ENCODE measurements at regions not wholly inside any gene's neighbourhood (a gene's known extent, or its start where the extent isn't known, plus 50 kb on each side); places are given as distances from the start of the nearest gene placed in this dataset.

DNA sequence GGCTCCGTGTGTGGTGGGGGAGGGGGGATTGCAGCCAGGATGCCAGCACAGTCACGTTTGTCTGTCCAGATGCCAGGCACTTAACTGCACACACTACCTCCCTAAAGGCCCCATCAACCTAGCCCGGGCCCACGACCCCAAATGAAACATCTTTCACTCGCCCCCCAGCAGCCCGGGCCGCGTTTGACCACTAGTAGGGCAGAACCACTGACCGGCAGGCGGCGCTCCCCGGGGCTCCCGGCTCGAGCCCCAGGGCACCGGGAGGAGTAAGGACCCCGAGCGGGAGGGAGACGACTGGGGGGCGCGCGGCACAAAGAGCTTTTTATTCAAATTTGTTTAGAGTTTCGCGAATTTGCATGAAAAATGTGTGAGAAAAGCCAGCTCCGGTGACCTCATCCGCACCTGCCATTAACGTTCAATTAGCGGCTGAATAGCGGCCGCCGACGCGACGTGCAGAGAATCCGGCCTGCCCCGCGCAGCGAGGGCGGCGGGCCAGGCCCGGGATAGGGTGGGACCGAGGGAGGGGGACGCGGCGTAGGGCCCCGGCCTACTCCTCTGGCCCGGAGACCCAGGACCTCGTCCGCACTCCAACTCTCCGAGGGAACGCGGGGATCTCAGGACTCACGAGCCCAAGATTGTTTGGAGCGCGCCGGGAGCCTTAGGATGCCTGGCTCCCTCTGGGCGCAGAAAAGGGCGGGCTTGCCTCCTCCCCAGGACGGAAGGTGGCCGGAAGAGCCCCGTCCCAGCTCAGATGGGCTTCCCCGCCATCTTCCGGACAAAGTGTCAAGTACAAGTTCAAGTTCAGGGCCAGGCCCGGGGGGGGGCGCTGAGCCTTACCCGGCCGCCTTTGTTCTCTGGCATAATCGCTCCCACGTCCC is 64.9 kb upstream of the POLG start:
- DNase-seq (ENCODE audit: low spot score) = peak; percentile 66

DNA sequence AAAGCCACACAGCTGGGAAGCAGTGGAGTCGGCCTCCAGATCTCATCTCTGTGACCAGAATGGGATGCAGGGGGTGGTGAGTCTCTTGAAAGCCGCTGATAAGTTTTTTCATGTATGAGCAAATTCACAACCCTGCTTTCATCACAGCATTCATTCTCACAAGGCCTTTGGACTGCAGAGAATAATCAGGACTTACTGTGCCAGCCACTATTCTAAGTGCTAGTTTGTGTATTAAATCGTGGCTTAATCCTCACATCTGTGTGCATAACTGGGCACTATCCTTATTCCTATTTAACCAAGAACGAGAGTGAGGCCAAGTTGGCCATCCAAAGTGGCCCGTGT is 64.2 kb upstream of the POLG start:
- DNase-seq (ENCODE audit: low spot score) = no peak

GRCh38 chr15:89397653-89398023 is 63.0 kb upstream of the POLG start:
- DNase-seq (ENCODE audit: low spot score) = no peak

DNA sequence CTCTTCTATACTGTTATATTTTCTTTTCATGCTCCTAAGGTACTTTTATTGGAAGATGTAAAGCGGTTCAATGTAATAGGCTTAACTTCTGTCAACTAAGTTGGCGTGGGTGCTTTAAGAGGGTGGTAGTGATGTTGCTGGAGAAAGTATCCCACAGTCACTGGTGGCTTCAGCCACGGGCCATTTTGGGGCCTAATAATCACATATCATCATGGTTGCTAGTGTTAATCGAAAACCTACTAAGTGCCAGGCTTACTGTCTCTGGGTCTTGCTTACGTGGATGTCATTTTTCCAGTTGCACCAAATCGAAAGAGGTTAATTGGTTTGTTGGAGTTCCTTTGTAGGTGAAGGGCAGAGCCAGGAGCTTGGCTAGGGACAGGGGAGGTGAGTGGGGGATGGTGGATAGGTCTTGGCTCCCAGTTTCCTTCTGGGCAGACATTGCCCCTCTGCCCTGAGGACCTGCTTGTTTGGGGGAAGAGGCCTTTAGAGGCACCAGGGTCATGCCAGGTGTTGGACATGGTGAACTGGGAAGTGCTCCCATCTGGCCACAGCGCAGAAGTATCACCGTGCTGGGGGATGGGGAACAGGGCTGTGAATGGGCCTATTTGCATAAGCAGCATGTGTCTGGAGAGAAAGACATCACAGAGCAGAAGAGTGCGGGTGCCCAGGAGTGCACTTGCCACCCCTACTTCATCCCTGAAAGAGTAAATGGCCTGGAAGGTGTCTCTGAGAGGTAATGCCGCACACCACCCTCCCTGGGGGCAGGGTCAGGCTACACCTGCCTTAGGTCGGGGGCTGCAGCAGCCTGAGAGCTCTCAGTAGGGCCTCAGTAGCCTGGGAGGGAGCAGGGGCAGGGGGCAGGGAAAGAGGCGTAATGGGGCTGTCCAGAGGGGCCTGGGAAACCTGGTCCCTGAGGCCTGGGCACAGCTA is 62.4 kb upstream of the POLG start:
- no peak for DNase-seq (ENCODE audit: low spot score)

DNA sequence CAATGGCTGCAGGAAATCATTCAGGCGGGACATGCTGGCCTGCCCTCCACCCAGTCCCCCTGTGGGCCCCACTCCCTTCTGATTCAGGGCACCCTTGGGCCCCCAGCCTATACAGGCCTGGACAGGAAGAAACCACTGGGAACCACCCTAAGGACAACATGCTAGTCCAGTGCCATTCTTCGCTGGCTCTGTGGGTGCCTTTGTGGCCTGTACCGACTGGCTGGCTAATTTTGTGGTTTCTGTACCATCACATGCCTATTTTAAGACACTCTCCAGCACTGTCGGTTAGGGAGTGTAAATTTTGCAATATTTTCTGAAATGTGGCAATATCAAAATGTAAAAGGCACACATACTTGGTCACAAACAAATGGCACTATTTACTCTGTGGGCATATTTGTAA is 61.4 kb upstream of the POLG start:
- DNase-seq (ENCODE audit: low spot score) = no peak

DNA sequence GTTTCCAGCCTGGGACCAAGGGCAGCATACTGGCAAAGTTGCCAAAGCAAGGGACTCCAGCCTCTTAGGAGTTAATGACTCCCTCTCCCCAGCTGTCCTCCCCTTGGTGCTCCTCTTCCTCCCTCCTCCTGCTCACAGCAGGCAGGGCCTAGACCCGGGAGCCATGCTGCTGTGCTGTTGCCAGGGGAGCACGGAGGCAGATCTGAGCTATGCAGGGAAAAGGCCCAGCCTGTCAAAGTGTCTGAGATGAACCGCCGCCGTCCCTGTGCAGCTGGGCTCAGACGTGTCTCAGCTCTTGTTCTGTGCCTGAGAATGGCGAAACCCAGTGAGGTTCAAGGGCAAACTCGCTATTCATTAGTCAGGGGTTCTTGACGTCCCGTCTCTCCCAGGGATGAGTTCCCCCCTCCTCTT is 60.8 kb upstream of the POLG start:
- DNase-seq (ENCODE audit: low spot score) = no peak

DNA sequence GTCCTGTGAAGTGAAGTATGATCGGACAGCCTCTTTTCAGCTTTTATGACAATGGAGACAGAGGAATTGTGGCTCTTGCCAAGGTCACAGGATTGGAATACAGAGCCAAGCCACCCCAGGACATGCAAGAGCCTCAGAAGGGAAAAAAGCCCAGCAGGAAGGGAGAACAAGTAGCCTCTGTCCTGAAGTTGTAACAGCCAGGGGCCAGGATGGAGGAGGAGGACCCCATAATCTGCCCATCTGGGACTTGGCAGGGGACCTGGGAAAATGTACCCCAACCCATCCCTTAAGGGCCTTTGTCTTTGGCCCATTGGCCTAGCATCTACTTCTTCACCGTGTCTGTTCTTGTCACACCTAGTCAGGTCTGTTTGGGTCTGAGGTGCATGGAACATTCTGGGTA is 60.4 kb upstream of the POLG start:
- DNase-seq (ENCODE audit: low spot score) = no peak

DNA sequence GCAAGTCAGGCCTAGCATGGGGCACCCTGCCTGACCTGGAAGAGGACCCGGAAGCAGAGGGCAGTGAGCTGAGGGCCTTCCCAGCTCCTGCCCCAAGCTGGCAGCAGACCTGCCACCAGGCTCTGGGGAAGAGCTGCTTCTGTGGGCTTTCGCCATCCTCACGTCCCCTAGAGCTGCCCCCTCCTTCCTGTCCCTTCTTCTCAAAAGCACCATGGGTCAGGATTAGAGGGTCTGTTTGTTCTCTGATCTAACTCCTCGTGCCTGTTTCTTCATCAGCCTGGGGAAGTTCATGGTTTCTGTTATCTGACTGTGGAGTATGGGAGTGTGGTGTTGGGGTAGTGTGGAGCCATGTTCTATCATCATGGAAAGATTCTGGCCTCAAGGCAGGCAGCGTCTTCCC is 58.4 kb upstream of the POLG start:
- no peak for DNase-seq (ENCODE audit: low spot score)

- DNase-seq (ENCODE audit: low spot score) = no peak
Measured at GRCh38 chr15:89391685-89392257, 57.1 kb upstream of the POLG start.

DNA sequence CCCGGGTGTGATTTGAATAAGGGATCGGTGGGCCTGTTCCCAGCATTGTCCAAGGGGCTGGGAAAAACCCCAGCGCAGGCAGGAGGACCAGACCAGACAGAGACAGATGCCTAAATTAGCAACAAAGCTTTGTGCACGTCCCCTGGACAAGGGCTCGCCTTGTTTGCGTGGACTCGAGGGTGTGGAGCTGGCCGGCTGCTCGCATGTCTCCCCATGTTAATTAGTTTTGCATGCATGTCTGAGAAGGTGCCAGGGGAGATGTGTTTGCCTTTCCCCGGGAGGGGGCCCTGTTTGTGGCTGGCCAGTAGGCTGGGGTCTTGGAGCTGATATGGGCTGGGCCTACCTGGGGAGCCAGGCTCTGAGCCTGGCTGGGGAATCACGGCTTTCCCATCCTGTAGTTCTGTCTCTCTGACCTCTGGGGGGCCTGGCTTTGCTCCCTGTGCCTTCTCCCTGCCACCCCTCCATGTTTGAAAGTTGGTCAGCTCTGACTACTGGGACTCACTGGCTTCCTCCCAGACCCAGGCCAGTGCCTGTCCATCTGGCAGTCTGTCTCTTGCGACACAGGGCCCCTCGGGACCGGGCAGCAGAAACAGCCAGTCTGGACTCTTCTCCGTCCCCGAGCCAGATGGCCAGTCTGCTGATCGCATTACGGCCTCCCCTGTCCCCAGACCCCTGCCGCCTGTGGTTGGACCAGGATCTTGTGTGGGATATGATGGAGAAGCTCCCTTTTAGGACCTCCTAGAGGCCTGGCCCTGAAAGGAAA is 55.4 kb upstream of the POLG start:
- no peak for DNase-seq (ENCODE audit: low spot score)

DNA sequence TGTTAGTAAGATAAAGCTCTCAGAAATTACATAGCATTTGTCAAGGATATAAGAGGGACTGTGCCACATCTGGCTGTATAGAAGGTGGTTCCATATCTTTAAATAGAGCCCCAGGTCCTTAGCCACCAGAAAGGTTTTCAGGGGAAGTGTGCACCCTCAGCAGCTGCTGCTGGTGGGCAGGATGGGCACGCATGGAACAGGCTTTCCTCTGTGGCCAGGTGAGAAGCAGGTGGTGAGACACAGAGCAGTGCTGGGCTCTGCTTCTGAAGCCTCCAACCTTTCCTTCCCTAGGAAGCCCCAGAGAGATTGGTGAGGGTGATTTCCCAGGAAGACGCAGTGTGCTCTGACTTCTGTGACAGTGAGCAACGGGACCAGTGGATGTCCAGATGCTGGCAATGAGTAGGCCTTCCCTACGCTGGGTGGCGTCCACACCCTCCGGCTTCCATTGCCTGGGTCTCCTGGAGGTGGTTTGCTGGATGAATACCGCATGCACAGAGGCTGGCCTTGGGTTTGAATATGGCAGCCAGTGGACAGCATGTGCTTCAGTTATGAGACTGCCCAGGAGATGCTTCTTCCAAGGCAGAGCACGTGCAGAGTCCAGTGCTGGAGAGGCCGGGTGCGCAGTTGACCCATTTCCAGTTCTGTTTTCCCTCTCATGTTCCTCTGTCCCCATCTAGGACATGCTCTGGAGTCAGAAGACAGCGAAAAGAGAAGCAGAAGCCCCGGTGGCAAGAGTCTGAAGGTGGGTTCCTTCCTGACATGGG is 52.7 kb upstream of the POLG start:
- DNase-seq (ENCODE audit: low spot score) = no peak

DNA sequence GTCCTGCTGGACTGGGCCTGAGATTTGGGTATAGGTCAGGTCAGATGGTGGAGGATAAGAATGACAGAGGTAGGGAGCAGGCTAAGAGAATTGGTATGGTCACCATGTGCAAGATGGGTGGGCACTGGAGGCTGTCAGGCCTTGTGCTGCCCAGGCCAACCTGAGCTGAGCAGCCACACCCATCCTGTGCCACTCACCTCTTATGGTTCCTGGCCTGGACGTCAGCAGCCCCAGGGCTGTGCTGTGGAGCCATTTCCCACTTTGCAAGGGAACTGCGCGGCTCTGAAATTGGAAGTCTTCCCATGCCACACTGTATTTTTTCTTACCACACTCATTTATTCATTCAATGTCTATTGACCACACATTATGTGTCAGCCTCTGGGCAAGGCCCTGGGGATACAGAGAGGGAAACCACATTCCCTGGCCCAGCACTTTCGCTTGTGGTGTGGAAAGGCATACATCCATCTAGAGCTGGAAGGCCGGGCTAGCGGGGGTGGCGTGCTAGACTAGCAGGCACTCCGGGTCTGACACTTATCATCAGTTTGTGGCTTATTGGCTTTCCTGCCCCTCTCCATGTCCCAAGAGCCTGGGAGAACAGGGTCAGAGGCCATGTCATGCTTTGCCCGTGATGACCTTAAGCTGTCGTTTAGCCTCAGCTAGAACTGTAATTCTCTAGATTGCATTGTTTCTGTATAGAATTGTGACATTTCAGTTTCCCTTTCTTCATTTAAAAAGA is 51.1 kb upstream of the POLG start:
- no peak for DNase-seq (ENCODE audit: low spot score)

Measured in AG08396 (cell line).